CD4-positive, alpha-beta T cell treated with Interleukin-2 at 100 ng/mL for 4 hours (primary cell): ENCODE measurements at regions not wholly inside any gene's neighbourhood (a gene's known extent, or its start where the extent isn't known, plus 50 kb on each side); places are given as distances from the start of the nearest gene placed in this dataset.
"Not testable (repeated sequence)": the region's sequence is repeated elsewhere in the genome, so short reads cannot be mapped to it uniquely, and the experiment has no call there.

ENCODE experiments used
- DNase-seq: peaks from one replicate; pipeline ENCODE4 v3.0.0-alpha.2; 2020; ENCODE audit warnings: low spot score

DNA sequence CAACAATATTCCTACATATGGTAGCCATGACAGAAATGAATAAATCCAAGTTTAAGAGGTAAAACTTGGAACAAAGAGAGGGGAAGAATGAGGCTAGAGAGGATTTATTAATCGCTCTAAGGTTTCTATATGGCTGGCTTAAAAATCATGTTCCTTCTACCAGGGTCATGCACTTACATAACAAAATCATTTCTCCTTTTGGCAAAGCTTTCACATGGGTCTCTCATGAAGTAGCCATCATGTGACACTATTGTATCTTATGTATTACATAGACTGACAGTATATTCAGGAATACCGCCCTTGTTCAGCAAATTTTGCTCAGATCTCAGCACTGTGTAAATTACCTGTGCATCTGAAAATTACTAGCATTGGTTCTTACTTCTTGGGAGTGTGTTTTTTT lies 1554.5 kb upstream of the SLC39A10 start:
- no peak for DNase-seq

DNA sequence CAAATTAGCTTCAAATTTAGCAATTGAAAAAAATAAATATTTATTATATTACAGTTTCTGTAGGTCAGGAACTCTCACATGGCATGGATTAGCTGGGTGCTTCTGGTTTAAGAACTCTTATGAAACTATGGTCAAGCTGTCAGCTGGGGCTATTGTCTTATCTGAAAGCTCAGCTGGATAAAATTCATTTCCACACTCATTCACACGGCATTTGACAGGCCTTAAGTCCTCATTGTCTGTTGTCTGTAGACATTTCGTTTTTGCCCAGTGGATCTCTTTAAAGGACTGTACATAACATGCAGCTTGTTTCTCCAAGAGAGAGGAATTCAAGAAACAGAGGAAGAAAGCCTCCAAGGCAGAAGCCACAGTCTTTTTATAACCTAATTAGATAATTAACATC lies 1556.8 kb upstream of the SLC39A10 start:
- no peak for DNase-seq

DNA sequence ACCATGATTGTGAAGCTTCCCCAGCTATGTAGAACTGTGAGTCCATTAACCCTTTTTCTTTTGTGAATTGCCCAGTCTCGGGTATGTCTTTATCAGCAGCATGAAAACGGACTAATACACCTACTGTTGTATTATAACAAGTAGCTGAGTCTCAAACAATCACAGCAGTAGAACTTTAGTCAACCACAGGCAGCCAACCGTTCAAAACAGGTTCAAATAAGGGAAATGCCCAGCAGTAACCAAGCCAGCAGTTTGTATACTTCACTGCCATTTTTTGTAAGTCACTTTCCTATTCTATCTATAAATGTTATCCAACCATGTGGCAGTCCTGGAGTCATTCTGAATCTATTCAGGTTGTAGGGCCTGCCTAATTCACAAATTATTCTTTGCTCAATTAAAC lies 1560.6 kb upstream of the SLC39A10 start:
- DNase-seq, result no peak

DNA sequence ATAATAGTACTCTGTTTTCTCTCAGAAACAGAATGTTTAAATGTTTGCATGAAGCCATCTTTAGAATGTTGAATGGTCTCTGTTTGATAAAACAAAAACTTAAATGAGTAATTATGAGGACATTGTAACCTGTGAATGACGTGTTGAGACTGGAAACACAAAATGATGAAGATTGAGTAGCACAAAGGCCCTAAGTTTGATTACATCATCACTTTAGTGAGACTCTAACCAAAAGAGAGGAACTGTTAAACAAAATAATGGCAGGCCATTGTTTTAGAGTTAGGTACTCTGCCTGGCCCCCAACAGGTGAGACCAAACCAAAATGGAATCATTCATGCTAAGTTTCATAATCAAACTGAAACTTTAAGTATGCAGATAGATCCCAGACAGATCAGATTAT lies 1561.7 kb upstream of the SLC39A10 start:
- no peak for DNase-seq

DNA sequence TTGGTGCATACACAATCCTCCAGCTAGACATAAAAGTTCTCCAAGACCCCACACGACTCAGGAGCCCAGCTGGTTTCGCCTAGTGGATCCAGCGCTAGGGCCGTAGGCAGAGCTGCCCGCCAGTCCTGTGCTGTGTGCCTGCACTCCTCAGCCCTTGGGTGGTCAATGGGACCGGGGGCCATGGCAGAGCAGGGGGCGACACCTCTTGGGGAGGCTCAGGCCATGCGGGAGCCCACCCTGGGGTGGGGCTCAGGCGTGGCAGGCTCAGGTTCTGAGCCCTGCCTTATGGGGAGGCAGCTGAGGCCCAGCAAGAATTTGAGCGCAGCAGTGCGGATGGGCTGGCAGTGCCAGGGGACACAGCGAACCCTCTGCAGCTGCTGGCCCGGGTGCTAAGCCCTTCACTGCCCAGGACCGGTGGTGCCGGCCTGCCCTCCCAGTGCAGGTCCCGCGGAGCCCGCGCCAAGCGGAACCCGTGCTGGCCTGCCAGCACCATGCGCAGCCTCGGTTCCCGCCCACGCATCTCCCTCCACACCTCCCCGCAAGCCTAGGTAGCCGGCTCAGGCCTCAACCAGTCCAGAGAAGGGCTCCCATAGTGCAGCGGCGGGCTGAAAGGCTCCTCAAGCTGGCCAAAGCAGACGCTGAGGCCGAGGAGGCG lies 1566.6 kb upstream of the SLC39A10 start:
- DNase-seq, result no peak

DNA sequence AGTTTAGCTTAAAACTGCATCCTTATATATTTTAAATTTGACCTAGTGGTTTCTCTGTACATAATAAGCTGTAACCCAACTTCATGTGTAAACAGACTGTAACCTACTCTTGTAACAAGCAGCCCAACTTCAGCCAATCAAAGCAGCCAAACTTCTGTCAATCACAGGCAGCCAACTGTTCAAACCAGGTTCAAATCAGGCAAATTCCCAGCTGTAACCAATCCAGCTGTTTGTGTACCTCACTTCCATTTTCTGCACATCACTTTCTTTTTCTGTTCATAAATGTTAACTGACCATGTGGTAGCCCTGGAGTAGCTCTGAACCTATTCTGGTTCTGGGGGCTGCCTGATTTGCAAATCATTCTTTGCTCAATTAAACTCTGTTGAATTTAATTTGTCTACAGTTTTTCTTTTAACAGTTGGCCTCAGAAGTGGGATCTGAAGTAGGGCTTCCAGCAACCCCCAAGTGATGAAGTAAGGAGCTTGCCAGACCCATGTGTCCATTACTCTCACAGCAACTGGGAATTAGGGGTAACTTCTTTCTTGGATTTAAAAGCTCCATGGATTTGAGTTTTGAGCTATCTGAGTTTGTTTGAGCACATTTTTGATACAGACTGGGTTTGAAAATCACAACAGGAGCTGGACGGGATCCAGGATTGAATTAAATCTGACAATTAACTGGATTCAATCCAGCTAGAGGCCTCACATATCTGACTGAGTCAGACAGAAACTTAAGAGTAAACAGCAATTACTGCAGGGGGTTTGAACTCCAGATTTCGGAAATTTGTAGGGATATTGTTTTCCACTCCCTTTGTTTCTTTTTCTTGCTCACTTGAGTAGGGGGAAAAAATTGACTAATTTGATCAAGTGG lies 1569.7 kb upstream of the SLC39A10 start:
- DNase-seq, result no peak

DNA sequence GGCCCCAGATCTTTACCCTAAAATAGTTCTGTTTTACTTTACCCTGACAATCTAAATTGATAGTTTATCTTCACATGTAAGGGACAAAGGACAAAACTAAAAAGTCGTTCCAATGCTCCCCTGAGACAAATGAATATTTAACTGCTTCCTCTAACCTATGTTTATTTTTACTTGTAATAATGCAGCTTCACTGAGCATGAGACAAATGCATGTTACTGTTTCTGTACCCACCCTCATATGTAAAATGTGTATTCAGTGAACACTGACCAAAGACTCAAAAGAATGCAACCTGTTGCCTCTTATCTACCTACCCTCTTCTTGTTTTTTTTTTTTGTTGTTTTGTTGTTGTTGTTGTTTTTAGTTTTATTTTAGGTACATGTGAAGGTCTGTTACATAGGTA lies 1570.9 kb upstream of the SLC39A10 start:
- DNase-seq, result no peak

DNA sequence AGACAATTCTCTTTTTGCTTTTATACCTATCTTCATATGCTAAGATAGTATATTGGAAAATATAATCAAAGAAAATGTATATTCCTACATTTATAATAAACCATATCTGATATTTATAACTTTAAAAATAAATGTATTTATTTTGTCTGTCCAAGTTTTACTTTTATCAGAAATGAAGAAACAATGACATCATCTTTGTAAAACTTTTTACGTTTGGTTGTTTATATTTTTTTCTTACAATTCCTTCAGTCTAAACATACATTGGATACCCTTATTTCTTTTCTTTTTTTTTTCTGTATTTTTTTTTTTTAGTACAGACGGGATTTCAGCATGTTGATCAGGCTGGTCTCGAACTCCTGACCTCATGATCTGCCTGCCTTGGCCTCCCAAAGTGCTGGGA lies 1577.0 kb upstream of the SLC39A10 start:
- no peak for DNase-seq

DNA sequence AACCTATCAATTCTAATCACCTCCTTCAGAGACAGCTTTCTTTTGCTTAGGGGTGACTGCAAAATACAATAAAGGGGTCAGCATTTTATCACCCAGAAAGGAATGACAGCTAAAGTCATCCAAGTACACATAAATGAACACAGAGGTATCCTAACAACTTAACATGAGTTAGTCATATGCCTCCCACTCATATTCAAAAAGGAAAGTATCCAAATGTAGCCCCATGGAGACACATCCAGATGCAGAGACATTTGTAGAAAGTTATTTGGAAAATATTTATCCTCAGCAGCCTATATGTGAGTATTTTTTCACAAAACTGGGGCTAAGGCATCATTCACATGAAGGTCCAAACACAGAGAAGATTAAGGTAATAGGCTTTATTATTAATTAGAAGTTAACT lies 1579.7 kb upstream of the SLC39A10 start:
- DNase-seq, result no peak

DNA sequence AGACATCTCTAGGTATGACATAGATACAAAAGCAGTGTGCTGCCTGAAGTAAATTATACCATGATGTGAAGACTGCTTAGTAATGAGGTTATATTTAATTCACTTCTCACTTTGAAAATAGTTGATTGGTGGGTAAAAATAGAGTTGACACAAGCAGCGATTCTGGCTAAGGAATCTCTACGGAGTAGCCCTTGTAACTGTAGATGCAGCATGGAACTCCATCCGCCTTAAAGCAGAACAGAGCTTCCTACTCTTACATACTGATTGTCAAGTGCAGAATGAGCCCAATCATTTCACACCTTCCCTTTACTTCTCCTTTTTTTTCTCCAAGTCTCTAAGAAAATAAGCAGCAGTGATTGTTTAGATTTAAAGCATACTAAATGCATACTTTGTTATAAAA lies 1594.6 kb upstream of the SLC39A10 start:
- no peak for DNase-seq

DNA sequence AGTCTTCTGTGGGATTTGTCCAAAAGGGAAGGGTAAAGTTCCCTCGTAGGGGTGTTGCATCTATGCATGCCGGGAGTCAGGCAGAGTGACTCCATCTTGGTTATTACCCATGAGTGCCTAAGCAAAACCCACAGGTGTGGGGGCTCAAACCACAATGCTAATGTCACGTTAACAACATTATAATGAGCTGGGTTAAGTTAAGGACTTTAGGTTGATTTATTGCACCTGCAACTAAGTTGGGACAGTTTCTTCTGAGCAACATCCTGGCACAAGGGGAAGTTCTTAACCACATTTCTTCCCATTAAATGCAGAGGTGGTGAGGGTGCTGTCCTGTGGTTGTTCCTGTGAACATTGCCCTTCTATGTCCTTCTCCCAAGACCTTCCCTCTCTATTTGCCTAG lies 1596.8 kb upstream of the SLC39A10 start:
- DNase-seq, result no peak

DNA sequence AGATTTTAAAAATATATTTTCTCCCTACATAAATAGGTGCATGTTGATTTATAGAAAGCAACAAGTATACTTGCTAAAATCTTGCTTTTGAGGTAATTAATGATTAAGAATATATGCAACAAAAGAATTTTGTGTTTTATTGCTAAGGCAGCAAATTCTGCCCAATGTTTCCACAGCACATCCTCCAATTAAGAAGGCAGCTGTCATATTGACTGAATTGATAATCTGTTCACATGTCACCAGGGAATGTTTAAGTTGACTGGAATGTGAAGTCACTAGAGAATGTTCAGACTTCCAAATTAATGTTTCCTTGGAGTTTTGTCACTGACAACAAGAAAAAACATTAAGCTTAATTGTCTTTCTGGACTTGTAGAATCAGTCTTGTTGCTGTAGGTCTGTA lies 1602.7 kb upstream of the SLC39A10 start:
- no peak for DNase-seq

DNA sequence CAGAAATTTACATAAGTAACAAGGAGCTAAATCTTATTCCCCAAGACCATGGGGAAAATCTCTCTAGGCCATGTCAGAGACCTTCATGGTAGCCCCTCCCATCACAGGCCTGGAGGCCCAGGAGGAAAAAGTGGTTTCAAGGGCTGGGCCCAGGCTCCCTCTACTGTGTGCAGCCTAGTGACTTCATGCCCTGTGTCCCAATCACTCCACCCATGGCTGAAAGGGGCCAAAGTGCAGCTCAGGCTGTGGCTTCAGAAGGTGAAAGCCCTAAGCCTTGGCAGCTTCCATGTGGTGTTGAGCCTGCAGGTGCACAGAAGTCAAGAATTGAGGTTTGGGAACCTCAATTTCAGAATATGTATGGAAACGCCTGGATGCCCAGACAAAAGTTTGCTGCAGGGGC lies 1612.7 kb upstream of the SLC39A10 start:
- no peak for DNase-seq

DNA sequence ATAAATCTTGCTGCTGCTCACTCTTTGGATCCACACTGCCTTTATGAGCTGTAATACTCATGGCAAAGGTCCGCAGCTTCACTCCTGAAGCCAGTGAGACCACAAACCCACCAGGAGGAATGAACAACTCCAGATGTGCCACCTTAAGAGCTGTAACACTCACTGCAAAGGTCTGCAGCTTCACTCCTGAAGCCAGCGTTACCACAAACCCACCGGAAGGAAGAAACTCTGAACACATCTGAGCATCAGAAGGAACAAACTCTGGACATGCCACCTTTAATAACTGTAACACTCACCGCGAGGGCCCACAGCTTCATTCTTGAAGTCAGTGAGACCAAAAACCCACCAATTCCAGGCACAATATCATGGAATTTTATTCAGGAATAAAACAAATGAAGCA lies 1635.9 kb upstream of the SLC39A10 start:
- not testable (repeated sequence) for DNase-seq

DNA sequence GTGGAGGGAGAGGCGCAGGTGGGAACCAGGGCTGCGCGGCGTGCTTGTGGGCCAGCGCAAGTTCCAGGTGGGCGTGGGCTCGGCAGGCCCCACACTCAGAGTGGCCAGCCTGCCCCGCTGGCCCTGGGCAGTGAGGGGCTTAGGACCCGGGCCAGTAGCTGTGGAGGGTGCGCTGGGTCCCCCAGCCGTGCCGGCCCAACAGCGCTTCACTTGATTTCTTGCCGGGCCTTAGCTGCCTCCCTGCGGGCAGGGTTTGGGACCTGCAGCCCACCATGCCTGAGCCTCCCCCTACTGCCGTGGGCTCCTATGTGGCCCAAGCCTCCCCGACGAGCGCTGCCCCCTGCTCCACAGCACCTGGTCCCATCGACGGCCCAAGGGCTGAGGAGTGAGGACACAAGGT lies 1636.9 kb upstream of the SLC39A10 start:
- no peak for DNase-seq

DNA sequence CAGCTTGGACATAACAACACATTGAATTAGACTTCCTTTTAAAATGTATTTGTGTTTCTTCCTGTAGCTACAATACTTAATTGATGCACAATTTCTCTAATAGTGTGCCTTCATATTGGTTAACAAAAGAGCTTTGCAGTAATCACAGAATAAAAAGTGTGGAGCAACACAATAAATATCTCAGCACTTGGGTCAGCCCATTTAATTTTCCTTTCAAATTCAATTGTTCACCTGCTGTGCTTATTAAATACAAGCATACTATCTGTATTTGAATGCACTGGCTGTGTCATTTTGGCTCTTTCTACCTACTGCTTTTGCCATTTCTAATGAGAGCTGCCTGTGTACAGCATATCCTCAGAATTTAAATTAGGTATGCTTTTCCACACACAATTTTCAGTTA lies 1641.3 kb upstream of the SLC39A10 start:
- no peak for DNase-seq

DNA sequence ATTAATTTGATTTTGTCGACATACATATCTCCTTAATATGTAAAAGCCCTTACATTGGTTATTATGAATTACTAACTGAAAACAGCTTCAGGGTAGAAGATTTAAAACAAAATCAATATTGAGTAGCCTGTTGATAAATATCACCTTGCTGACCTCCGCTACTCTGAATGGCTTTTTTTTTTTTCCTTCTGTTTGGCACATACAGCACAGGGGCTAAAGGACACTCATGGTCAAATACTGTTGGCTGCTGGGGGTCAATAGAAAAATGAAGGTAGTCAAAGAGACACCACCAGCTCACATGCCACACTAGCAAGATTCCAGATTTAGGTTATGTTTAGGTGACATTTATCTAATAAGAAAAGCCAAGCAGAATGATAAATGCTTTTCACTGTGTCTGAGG lies 1642.4 kb upstream of the SLC39A10 start:
- no peak for DNase-seq

DNA sequence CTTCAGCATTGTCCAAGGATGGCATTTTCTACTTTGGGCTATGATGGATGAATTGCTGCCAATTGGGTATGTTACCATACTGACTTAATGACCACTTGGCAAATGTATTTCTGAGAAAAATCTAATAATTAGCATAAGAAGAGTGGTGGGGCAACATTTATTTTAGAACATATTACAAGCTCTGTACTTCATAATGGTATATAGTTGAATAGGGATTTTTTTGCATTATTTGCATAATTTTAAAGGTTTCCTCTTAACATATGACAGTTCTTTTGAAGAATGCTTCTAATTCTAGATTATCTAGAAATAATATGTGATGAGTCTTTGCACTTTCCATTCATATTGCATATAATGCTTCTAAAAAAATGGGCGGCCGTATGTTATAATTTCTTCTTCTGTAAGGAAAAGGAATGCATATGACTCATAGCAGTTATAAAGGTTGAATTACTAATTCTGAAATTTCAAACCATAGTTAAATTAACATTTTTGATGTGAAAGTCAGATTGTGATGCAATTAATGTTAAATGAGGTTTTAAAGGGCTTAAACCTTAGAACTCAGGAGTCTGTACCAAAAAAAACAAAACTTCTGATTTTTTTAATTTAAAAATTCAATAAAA lies 1652.3 kb upstream of the SLC39A10 start:
- DNase-seq, result no peak

DNA sequence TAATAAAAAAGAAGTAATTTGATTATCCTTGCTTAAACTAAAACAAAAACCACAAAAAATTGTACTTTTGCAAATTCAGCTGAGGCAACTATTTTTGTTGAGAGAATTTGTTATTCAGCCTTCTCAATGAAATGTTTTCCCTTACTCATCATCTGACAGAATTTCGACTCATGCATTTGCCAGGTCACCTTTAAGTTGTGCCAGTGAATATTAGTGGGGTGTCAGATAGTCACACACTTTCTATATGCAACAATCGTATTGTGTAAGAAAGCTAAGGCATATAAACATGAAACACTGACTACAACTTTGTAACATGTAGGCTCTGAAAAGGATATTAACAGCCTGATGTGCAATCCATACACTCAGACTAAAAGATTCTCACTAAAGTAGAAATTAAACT lies 1653.1 kb upstream of the SLC39A10 start:
- no peak for DNase-seq

DNA sequence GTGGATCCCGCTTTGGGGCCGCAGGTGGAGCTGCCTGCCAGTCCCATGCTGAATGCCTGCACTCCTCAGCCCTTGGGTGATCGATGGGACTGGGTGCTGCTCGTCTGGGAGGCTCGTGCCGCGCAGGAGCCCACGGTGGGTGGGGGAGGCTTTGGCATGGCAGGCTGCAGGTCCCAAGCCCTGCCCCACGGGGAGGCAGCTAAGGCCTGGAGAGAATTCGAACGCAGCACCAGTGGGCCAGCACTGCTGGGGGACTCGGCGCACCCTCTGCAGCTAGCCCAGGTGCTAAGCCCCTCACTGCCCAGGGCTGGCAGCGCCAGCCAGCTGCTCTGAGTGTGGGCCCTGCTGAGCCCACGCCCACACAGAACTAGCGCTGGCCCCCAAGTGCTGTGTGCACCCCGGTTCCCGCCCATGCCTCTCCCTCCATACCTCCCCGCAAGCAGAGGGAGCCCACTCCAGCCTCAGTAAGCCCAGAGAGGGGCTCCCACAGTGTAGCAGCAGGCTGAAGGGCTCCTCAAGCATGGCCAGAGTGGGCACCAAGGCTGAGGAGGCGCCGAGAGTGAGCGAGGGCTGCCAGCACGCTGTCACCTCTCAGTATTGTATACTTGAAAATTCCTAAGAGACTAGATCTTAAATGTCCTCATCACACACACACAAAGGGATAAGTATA lies 1654.2 kb upstream of the SLC39A10 start:
- no peak for DNase-seq

DNA sequence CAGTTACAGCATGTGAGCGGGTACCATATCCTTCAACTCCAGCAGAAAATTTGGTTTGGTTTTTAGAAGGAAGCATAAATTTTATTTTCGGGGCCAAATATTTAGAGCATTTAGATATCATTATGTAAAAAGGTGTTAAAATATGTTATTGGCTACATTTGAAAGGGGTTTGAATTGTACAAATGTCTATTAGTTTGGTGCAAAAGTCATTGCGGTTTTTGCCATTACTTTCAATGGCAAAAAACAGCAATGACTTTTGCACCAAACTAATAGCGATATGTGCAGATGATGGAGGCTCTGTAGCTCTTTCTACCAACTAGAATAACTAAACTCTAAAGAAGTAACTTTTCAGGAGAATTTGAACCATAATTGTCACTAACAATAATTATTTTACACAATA lies 1666.2 kb upstream of the SLC39A10 start:
- no peak for DNase-seq

DNA sequence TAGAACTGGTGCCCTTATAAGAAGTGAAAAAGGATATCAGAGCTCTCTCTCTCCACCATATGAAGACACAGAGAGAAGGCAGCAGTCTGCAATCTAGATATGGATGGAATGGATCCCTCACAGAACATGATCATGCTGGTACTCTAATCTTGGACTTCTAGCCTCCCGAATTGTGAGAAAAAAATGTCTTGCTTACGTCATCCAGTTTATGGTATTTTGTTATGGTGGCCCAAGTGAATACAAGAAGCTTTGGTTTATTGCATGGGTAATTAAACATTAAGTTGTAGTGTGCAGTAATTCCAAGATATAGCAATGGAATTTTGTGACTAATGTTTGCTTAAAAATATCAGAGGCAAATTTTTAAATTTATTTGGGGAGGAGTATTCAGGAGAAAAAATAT lies 1667.4 kb upstream of the SLC39A10 start:
- no peak for DNase-seq

DNA sequence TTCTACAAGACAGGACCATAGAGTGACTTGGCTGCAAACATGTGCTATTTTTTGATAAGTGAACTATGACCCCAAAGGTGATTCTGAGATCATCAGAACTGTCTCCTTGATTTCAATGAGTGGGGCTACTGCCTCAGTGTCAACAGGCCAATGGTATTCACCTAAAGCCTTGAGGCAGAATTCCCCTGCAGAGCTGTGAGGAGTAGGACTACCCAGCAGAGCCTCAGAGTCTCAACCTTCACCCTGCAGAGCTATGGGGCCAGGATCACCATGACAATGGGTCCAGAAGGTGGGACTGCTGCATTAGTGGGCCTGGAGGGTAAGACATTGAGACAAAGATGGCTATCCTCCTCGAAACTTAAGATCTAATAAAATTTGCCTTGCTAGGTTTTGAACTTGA lies 1668.2 kb upstream of the SLC39A10 start:
- DNase-seq, result no peak
